Fibroblast of lung (primary cell): ENCODE measurements at regions not wholly inside any gene's neighbourhood (a gene's known extent, or its start where the extent isn't known, plus 50 kb on each side); places are given as distances from the start of the nearest gene placed in this dataset.

Source experiments
- EZH2 ChIP-seq: IDR thresholded peaks from 2 replicates; pipeline ENCODE4 v1.5.1; 2012; ENCODE audit warnings: low read length, control low read depth, mild to moderate bottlenecking; ENCODE audit errors: missing control alignments
- TF ChIP-seq, protein P1 (sequence below), 2 donors: IDR thresholded peaks in 1 of 2; conservative IDR thresholded peaks in 1 of 2; 1 replicate in 1 of 2; 2 replicates in 1 of 2; pipeline ENCODE4 v1.5.1; 2011 to 2012; ENCODE audit warnings: low read length in 2 of 2, control low read depth in 1 of 2, inconsistent platforms in 1 of 2, low read depth in 1 of 2, mild to moderate bottlenecking in 1 of 2

DNA sequence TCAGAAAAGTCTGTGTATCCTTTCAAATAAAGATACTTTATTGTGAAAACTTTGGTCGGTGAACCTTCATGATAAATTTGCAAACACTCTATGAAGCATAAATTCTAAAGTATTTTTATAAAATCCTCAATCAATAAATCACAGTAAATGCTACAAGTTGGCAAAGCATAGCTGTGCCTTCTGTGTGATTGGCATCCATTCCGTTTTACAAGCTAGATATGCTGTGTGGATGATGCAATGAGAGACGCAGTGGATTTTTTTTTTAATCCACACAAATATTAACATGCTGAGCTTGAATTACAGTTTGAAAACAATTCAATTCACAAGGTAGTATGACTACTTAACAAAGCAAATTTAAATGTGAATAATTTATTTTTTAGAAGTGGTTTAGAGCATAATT, 937.2 kb downstream of the ZPLD1 start:
- no peak for TF ChIP-seq EZH2
- TF ChIP-seq, protein P1, sequence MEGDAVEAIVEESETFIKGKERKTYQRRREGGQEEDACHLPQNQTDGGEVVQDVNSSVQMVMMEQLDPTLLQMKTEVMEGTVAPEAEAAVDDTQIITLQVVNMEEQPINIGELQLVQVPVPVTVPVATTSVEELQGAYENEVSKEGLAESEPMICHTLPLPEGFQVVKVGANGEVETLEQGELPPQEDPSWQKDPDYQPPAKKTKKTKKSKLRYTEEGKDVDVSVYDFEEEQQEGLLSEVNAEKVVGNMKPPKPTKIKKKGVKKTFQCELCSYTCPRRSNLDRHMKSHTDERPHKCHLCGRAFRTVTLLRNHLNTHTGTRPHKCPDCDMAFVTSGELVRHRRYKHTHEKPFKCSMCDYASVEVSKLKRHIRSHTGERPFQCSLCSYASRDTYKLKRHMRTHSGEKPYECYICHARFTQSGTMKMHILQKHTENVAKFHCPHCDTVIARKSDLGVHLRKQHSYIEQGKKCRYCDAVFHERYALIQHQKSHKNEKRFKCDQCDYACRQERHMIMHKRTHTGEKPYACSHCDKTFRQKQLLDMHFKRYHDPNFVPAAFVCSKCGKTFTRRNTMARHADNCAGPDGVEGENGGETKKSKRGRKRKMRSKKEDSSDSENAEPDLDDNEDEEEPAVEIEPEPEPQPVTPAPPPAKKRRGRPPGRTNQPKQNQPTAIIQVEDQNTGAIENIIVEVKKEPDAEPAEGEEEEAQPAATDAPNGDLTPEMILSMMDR (conservative IDR thresholded peaks at IDR 0.05 in 1 of 2, IDR thresholded peaks at IDR 0.05 in 1 of 2; ENCODE audit: low read depth in 1 of 2, low read length in 2 of 2): no peak
